K562 (cell line): ENCODE measurements at regions not wholly inside any gene's neighbourhood (a gene's known extent, or its start where the extent isn't known, plus 50 kb on each side); places are given as distances from the start of the nearest gene placed in this dataset.

Experiments
- ATAC-seq: fragments of 200-7000 bp; cut with Tn5 transposase; 3 replicates; pipeline ENCODE4 v1.9.1; 2020; ENCODE audit warnings: moderate library complexity
- BruUV-seq: library from RNA; stranded (reverse); fragments of 400-500 nt; replicated peaks from 2 replicates; lab custom pipeline; 2021; lab: Mats Ljungman, UMichigan
- CTCF ChIA-PET: fragments of 300-600 bp; formaldehyde crosslinking; extraction: SDS; loops from one replicate; lab custom pipeline; 2021; ENCODE audit warnings: low intra/inter-chr PET ratio; lab: Yijun Ruan, JAX
- POLR2A ChIA-PET: fragments of 300-600, 350-650 bp; sonication (Branson Sonifier 250); formaldehyde crosslinking; extraction: SDS; loops from one replicate; lab custom pipeline; 2021; ENCODE audit warnings: antibody characterized with exemption, inconsistent platforms; lab: Yijun Ruan, JAX
- DNase-seq, 4 experiments: peaks; one replicate each; pipeline versions ENCODE4 v3.0.0 to v3.0.0-alpha.2; 2011 to 2018; ENCODE audit warnings: low spot score in 3 of 4, mixed read lengths in 3 of 4; ENCODE audit errors: extremely low read depth in 1 of 4
- FAIRE-seq: peaks from 2 replicates; lab custom pipeline; 2011; peaks lifted over from hg19 to GRCh38; lab: Jason Lieb, UNC
- H2AFZ ChIP-seq: 2 replicates; pipeline ENCODE4 v1.6.0; 2011; ENCODE audit warnings: low read depth, low read length, control low read depth, inconsistent platforms
- H3K27ac ChIP-seq: fragments of 200-600 bp; 3 replicates; pipeline ENCODE4 v1.8.0; 2011; ENCODE audit warnings: low read depth, mild to moderate bottlenecking, control low read depth, inconsistent platforms, low read length, moderate library complexity, mixed read lengths; ENCODE audit errors: extremely low read depth
- H3K27me3 ChIP-seq, 2 experiments: fragments of 300-600 bp in 1 of 2; 2 replicates in 1 of 2; 3 replicates in 1 of 2; pipeline versions ENCODE4 v1.6.0 to v1.8.0; 2011; ENCODE audit warnings: inconsistent platforms in 2 of 2, low read length in 2 of 2, mild to moderate bottlenecking in 1 of 2, mixed read lengths in 1 of 2, moderate library complexity in 1 of 2; ENCODE audit not compliant: control insufficient read depth in 2 of 2, insufficient read depth in 2 of 2
- H3K36me3 ChIP-seq: fragments of 300-600 bp; 3 replicates; pipeline ENCODE4 v1.8.0; 2011; ENCODE audit warnings: mild to moderate bottlenecking, low read length, inconsistent platforms; ENCODE audit not compliant: control insufficient read depth, insufficient read depth
- H3K4me1 ChIP-seq, 2 experiments: fragments of 200-600 bp in 1 of 2; replicated peaks in 1 of 2; 2 replicates in 1 of 2; 3 replicates in 1 of 2; pipeline versions ENCODE4 v1.5.1 to v1.8.0; 2011; ENCODE audit warnings: inconsistent platforms in 2 of 2, low read length in 2 of 2, mild to moderate bottlenecking in 1 of 2, mixed read lengths in 1 of 2, moderate library complexity in 1 of 2; ENCODE audit not compliant: control insufficient read depth in 2 of 2, insufficient read depth in 2 of 2
- H3K4me2 ChIP-seq: 2 replicates; pipeline ENCODE4 v1.6.1; 2011; ENCODE audit warnings: low read length, control low read depth, inconsistent platforms, mixed read lengths; ENCODE audit not compliant: insufficient read depth
- H3K4me3 ChIP-seq: fragments of 200-600 bp; sonication (generic), shearing (Covaris generic); 2 replicates; pipeline ENCODE4 v1.5.1; 2016; ENCODE audit warnings: control low read depth, inconsistent platforms
- H3K79me2 ChIP-seq: fragments of 200-600 bp; 3 replicates; pipeline ENCODE4 v1.8.0; 2011; ENCODE audit warnings: low read length, inconsistent platforms; ENCODE audit not compliant: control insufficient read depth, insufficient read depth
- H3K9ac ChIP-seq, 2 experiments: 2 replicates each; pipeline versions ENCODE4 v1.6.0 to v1.6.1; 2011; ENCODE audit warnings: low read depth in 2 of 2, low read length in 2 of 2, control low read depth in 1 of 2, inconsistent platforms in 1 of 2, mild to moderate bottlenecking in 1 of 2, mixed read lengths in 1 of 2; ENCODE audit not compliant: insufficient read depth in 1 of 2
- H3K9me1 ChIP-seq: one replicate; pipeline ENCODE4 v1.6.0; 2011; ENCODE audit warnings: inconsistent platforms, mild to moderate bottlenecking, low read length, moderate library complexity; ENCODE audit not compliant: control insufficient read depth, insufficient read depth
- H3K9me3 ChIP-seq: replicated peaks from 2 replicates; pipeline ENCODE4 v1.5.1; 2011; ENCODE audit warnings: low read depth, low read length, inconsistent platforms; ENCODE audit not compliant: control insufficient read depth, insufficient read depth
- H4K20me1 ChIP-seq: replicated peaks from 2 replicates; pipeline ENCODE4 v1.6.1; 2011; ENCODE audit warnings: low read length, inconsistent platforms, mixed read lengths; ENCODE audit not compliant: control insufficient read depth, insufficient read depth
- HIVEP1 ChIP-seq: fragments of 250-450 bp; sonication (Bioruptor Pico); IDR thresholded peaks from 2 replicates; pipeline ENCODE4 v1.4.0; 2020; ENCODE audit warnings: mild to moderate bottlenecking
- PRMT5 ChIP-seq: sonication (generic); formaldehyde crosslinking; IDR thresholded peaks from 2 replicates; pipeline ENCODE4 v1.5.0; 2020; ENCODE audit warnings: missing genetic modification reagents
- ZKSCAN8 ChIP-seq: fragments of 200-800 bp; sonication (Bioruptor generic); IDR thresholded peaks from 2 replicates; pipeline ENCODE4 v1.6.1; 2016; ENCODE audit warnings: missing genetic modification characterization, missing compliant biosample characterization
- ZNF77 ChIP-seq: fragments of 250-450 bp; sonication (Bioruptor Pico); IDR thresholded peaks from 2 replicates; pipeline ENCODE4 v1.5.0; 2020
- WGBS: fragments of 100-300 bp; shearing (Covaris generic); methylation state at CpG from one replicate; pipeline ENCODE4 v1.1.6; 2016; ENCODE audit warnings: low coverage, mixed read lengths; ENCODE audit not compliant: insufficient coverage; ENCODE audit errors: missing lambda C conversion rate; 5-methylcytosine and 5-hydroxymethylcytosine counted together
- in situ Hi-C: fragments of 300-500 bp; cut with MboI; formaldehyde crosslinking; loops from 4 replicates; pipeline ENCODE4 v1.15.0; 2018; ENCODE audit warnings: inconsistent platforms, mixed read lengths
- intact Hi-C: fragments of 100-400 bp; cut with micrococcal nuclease; formaldehyde crosslinking; loops from 2 replicates; pipeline ENCODE4 v1.14.2; 2022
- TF ChIP-seq, protein P1 (sequence below): fragments of 250-450 bp; sonication (Bioruptor Pico); IDR thresholded peaks from 2 replicates; pipeline ENCODE4 v1.8.0; 2022; ENCODE audit warnings: moderate library complexity, mild to moderate bottlenecking, inconsistent platforms
- TF ChIP-seq, protein P2 (sequence below): fragments of 200-800 bp; sonication (Bioruptor generic); IDR thresholded peaks from 2 replicates; pipeline ENCODE4 v1.6.1; 2017; ENCODE audit warnings: missing genetic modification characterization, missing compliant biosample characterization
- TF ChIP-seq, protein P3 (sequence below): fragments of 450-650 bp; formaldehyde crosslinking; IDR thresholded peaks from 2 replicates; pipeline ENCODE4 v1.4.0; 2022; ENCODE audit warnings: mild to moderate bottlenecking, moderate library complexity
- TF ChIP-seq, protein P4 (sequence below): sonication (generic); formaldehyde crosslinking; IDR thresholded peaks from 2 replicates; pipeline ENCODE4 v1.8.1; 2023; ENCODE audit warnings: missing genetic modification reagents, mild to moderate bottlenecking, borderline replicate concordance

DNA sequence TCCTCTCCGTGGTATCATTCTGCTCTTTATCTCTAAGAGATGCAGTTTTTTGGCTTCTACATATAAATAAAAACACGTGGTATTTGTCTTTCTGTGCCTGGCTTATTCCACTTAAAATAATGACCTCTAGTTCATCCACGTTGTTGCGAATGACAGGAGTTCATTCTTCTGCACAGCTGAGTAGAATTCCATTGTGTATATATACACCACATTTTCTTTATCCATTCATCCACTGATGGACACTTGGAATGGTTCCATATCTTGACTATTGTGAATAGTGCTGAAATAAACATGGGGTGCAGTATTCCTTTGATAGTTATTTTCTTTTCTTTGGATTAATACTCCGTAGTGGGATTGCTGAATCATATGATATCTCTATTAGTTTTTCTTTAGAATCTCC lies 262.3 kb downstream of the SOX11 start:
- H3K27me3 ChIP-seq = no peaks in the 10 kb centered on the region
- H3K27ac ChIP-seq = no peak overlapping the region
- H3K36me3 ChIP-seq = no peaks in the 10 kb centered on the region
- 3% methylated on average over 5 of the region's 5 CpGs for WGBS
- intact Hi-C loops (no loop called here), in situ Hi-C loops (no loop called here)
- no peak overlapping the region for H3K9ac ChIP-seq
- H3K9me3 ChIP-seq = no peaks in the 10 kb centered on the region
- FAIRE-seq = no peak
- no peaks in the 10 kb centered on the region for H3K4me1 ChIP-seq
- H3K4me2 ChIP-seq = no peak overlapping the region
- POLR2A ChIA-PET = no interaction called here
- no peak for DNase-seq
- BruUV-seq = no TSS peak
- TF ChIP-seq, protein P1, sequence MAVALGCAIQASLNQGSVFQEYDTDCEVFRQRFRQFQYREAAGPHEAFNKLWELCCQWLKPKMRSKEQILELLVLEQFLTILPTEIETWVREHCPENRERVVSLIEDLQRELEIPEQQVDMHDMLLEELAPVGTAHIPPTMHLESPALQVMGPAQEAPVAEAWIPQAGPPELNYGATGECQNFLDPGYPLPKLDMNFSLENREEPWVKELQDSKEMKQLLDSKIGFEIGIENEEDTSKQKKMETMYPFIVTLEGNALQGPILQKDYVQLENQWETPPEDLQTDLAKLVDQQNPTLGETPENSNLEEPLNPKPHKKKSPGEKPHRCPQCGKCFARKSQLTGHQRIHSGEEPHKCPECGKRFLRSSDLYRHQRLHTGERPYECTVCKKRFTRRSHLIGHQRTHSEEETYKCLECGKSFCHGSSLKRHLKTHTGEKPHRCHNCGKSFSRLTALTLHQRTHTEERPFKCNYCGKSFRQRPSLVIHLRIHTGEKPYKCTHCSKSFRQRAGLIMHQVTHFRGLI (CRISPR knock-in tag) = no peak
- CTCF ChIA-PET = no interaction called here
- H3K4me3 ChIP-seq = no peak overlapping the region
- ATAC-seq = no peak
- no peak overlapping the region for H2AFZ ChIP-seq
- no peaks in the 10 kb centered on the region for H3K9me1 ChIP-seq
- H4K20me1 ChIP-seq = no peaks in the 10 kb centered on the region
- H3K79me2 ChIP-seq = no peaks in the 10 kb centered on the region

DNA sequence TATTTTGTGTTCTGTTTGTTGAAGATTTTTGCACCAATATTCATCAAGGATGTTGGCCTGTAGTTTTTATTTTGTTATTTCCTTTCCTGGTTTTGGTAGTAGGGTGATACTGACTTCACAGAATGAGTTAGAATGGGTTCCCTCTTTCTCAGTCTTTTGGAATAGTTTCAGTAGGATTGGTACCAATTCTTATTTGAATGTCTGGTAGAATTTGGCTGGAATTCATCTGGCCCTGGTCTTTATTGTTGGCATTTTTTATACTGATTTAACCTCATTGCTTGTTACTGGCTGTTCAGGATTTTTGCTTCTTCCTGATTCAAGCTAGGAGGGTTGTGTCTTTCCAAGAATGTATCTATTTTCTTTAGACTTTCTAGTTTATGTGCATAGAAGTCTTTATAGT lies 263.7 kb downstream of the SOX11 start:
- ChIA-PET POLR2A (no interaction called here), CTCF (no interaction called here)
- DNase-seq = no peak
- in situ Hi-C loops (no loop called here), intact Hi-C loops (no loop called here)
- no peaks in the 10 kb centered on the region for H3K36me3 ChIP-seq
- H3K4me2 ChIP-seq = no peak overlapping the region
- H4K20me1 ChIP-seq = no peaks in the 10 kb centered on the region
- H3K79me2 ChIP-seq = no peaks in the 10 kb centered on the region
- no peak overlapping the region for H3K9ac ChIP-seq
- no peaks in the 10 kb centered on the region for H3K9me3 ChIP-seq
- no peak for ATAC-seq
- H2AFZ ChIP-seq = no peak overlapping the region
- H3K4me1 ChIP-seq = no peaks in the 10 kb centered on the region
- no peak for FAIRE-seq
- H3K9me1 ChIP-seq = no peaks in the 10 kb centered on the region
- no peak overlapping the region for H3K4me3 ChIP-seq
- no peaks in the 10 kb centered on the region for H3K27me3 ChIP-seq
- H3K27ac ChIP-seq = no peak overlapping the region
- no TSS peak for BruUV-seq
- TF ChIP-seq, protein P2, sequence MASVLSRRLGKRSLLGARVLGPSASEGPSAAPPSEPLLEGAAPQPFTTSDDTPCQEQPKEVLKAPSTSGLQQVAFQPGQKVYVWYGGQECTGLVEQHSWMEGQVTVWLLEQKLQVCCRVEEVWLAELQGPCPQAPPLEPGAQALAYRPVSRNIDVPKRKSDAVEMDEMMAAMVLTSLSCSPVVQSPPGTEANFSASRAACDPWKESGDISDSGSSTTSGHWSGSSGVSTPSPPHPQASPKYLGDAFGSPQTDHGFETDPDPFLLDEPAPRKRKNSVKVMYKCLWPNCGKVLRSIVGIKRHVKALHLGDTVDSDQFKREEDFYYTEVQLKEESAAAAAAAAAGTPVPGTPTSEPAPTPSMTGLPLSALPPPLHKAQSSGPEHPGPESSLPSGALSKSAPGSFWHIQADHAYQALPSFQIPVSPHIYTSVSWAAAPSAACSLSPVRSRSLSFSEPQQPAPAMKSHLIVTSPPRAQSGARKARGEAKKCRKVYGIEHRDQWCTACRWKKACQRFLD = no peak
- TF ChIP-seq ZNF77 (CRISPR knock-in tag) = no peak
- TF ChIP-seq, protein P3, sequence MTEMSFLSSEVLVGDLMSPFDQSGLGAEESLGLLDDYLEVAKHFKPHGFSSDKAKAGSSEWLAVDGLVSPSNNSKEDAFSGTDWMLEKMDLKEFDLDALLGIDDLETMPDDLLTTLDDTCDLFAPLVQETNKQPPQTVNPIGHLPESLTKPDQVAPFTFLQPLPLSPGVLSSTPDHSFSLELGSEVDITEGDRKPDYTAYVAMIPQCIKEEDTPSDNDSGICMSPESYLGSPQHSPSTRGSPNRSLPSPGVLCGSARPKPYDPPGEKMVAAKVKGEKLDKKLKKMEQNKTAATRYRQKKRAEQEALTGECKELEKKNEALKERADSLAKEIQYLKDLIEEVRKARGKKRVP (CRISPR knock-in tag) = no peak
- TF ChIP-seq, protein P4, sequence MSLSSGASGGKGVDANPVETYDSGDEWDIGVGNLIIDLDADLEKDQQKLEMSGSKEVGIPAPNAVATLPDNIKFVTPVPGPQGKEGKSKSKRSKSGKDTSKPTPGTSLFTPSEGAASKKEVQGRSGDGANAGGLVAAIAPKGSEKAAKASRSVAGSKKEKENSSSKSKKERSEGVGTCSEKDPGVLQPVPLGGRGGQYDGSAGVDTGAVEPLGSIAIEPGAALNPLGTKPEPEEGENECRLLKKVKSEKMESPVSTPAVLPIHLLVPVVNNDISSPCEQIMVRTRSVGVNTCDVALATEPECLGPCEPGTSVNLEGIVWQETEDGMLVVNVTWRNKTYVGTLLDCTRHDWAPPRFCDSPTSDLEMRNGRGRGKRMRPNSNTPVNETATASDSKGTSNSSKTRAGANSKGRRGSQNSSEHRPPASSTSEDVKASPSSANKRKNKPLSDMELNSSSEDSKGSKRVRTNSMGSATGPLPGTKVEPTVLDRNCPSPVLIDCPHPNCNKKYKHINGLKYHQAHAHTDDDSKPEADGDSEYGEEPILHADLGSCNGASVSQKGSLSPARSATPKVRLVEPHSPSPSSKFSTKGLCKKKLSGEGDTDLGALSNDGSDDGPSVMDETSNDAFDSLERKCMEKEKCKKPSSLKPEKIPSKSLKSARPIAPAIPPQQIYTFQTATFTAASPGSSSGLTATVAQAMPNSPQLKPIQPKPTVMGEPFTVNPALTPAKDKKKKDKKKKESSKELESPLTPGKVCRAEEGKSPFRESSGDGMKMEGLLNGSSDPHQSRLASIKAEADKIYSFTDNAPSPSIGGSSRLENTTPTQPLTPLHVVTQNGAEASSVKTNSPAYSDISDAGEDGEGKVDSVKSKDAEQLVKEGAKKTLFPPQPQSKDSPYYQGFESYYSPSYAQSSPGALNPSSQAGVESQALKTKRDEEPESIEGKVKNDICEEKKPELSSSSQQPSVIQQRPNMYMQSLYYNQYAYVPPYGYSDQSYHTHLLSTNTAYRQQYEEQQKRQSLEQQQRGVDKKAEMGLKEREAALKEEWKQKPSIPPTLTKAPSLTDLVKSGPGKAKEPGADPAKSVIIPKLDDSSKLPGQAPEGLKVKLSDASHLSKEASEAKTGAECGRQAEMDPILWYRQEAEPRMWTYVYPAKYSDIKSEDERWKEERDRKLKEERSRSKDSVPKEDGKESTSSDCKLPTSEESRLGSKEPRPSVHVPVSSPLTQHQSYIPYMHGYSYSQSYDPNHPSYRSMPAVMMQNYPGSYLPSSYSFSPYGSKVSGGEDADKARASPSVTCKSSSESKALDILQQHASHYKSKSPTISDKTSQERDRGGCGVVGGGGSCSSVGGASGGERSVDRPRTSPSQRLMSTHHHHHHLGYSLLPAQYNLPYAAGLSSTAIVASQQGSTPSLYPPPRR (CRISPR knock-in tag) = no peak
- TF ChIP-seq HIVEP1 (CRISPR knock-in tag) = no peak
- TF ChIP-seq PRMT5 (CRISPR knock-in tag) = no peak
- TF ChIP-seq ZKSCAN8 (CRISPR knock-in tag) = no peak
